HG02759 (cell line): ENCODE measurements at regions not wholly inside any gene's neighbourhood (a gene's known extent, or its start where the extent isn't known, plus 50 kb on each side); places are given as distances from the start of the nearest gene placed in this dataset.
"Not testable (repeated sequence)": the region's sequence is repeated elsewhere in the genome, so short reads cannot be mapped to it uniquely, and the experiment has no call there.

Source experiments
- ATAC-seq: cut with Tn5 transposase; IDR thresholded peaks from one replicate; pipeline ENCODE4 v1.9.1; 2021; ENCODE audit warnings: mild to moderate bottlenecking, moderate library complexity; ENCODE audit not compliant: unreplicated experiment

GRCh38 chr2:38484957-38485356, 107.9 kb upstream of the ATL2 start:
- ATAC-seq = no peak

GRCh38 chr2:38483776-38484501, 106.9 kb upstream of the ATL2 start:
- ATAC-seq = no peak

GRCh38 chr2:38482710-38483109, 105.6 kb upstream of the ATL2 start:
- not testable (repeated sequence) for ATAC-seq

- no peak for ATAC-seq
These were observed 103.5 kb upstream of the ATL2 start for GRCh38 chr2:38480617-38481016.

GRCh38 chr2:38477006-38477405, 99.9 kb upstream of the ATL2 start:
- ATAC-seq = no peak

- ATAC-seq = no peak
These were observed 98.5 kb upstream of the ATL2 start for GRCh38 chr2:38475567-38475881.

GRCh38 chr2:38474715-38475566, 97.9 kb upstream of the ATL2 start:
- ATAC-seq = no peak

- no peak for ATAC-seq
These were observed 97.0 kb upstream of the ATL2 start for GRCh38 chr2:38474021-38474456.

GRCh38 chr2:38473333-38474005, 96.4 kb upstream of the ATL2 start:
- ATAC-seq = no peak

GRCh38 chr2:38470115-38470514, 93.0 kb upstream of the ATL2 start:
- no peak for ATAC-seq

- no peak for ATAC-seq
These were observed 90.8 kb upstream of the ATL2 start for GRCh38 chr2:38467768-38468455.

- no peak for ATAC-seq
These were observed 90.0 kb upstream of the ATL2 start for GRCh38 chr2:38466876-38467767.

GRCh38 chr2:38466409-38466808, 89.3 kb upstream of the ATL2 start:
- no peak for ATAC-seq

GRCh38 chr2:38465789-38466127, 88.7 kb upstream of the ATL2 start:
- ATAC-seq = peak; percentile 61

GRCh38 chr2:38464971-38465788, 88.1 kb upstream of the ATL2 start:
- no peak for ATAC-seq

- ATAC-seq = no peak
These were observed 86.7 kb upstream of the ATL2 start for GRCh38 chr2:38463752-38464151.

GRCh38 chr2:38462121-38462661, 85.1 kb upstream of the ATL2 start:
- no peak for ATAC-seq

GRCh38 chr2:38461470-38461869, 84.4 kb upstream of the ATL2 start:
- ATAC-seq = no peak

GRCh38 chr2:38460313-38460712, 83.2 kb upstream of the ATL2 start:
- ATAC-seq = no peak
